A673 (cell line): ENCODE measurements at regions not wholly inside any gene's neighbourhood (a gene's known extent, or its start where the extent isn't known, plus 50 kb on each side); places are given as distances from the start of the nearest gene placed in this dataset.
"Not testable (repeated sequence)": the region's sequence is repeated elsewhere in the genome, so short reads cannot be mapped to it uniquely, and the experiment has no call there.

Source experiments
- CTCF ChIP-seq: fragments of 300-800, 200-600 bp; sonication (generic); conservative IDR thresholded peaks from 2 replicates; pipeline ENCODE4 v1.5.1; 2017; ENCODE audit warnings: low read depth, mild to moderate bottlenecking, antibody characterized with exemption, low read length, moderate library complexity, mixed read lengths
- EZH2 ChIP-seq: fragments of 200-600 bp; sonication (generic); IDR thresholded peaks from 2 replicates; pipeline ENCODE4 v1.6.1; 2017; ENCODE audit warnings: borderline replicate concordance, low read depth, mild to moderate bottlenecking, mixed read lengths, antibody characterized with exemption, low read length; ENCODE audit not compliant: poor library complexity, severe bottlenecking

GRCh38 chr3:34060995-34061394, 262.6 kb downstream of the PDCD6IP start:
- not testable (repeated sequence) for TF ChIP-seq CTCF, EZH2
